ENCODE measurements at regions not wholly inside any gene's neighbourhood (a gene's known extent, or its start where the extent isn't known, plus 50 kb on each side); places are given as distances from the start of the nearest gene placed in this dataset.
A peak's percentile ranks its signal among the peaks of the same experiment; 100 is the strongest.
"Not testable (repeated sequence)": the region's sequence is repeated elsewhere in the genome, so short reads cannot be mapped to it uniquely, and the experiment has no call there.

- not testable (repeated sequence) for H3K27me3 Mint-ChIP-seq; H3K4me3 Mint-ChIP-seq; H3K4me1 Mint-ChIP-seq (ENCODE audit: low read depth); H3K36me3 Mint-ChIP-seq (ENCODE audit: low read depth); H3K27ac Mint-ChIP-seq
- H3K9me3 Mint-ChIP-seq = peaks cover 19% of the 10 kb centered on the region
These were observed 137.8 kb upstream of the ROPN1B start for GRCh38 chr3:125831005-125831750.

- not testable (repeated sequence) for H3K27ac Mint-ChIP-seq; H3K27me3 Mint-ChIP-seq; H3K36me3 Mint-ChIP-seq (ENCODE audit: low read depth); H3K4me3 Mint-ChIP-seq; H3K4me1 Mint-ChIP-seq (ENCODE audit: low read depth); H3K9me3 Mint-ChIP-seq
These were observed 133.4 kb upstream of the ROPN1B start for GRCh38 chr3:125835562-125835961.

- H3K9me3 Mint-ChIP-seq; H3K4me1 Mint-ChIP-seq (ENCODE audit: low read depth); H3K27me3 Mint-ChIP-seq; H3K4me3 Mint-ChIP-seq; H3K36me3 Mint-ChIP-seq (ENCODE audit: low read depth): not testable (repeated sequence)
- peak overlapping the region; percentile 17 for H3K27ac Mint-ChIP-seq
These were observed 132.9 kb upstream of the ROPN1B start for GRCh38 chr3:125836011-125836551.

- H3K4me3 Mint-ChIP-seq; H3K4me1 Mint-ChIP-seq (ENCODE audit: low read depth); H3K27me3 Mint-ChIP-seq; H3K9me3 Mint-ChIP-seq; H3K27ac Mint-ChIP-seq; H3K36me3 Mint-ChIP-seq (ENCODE audit: low read depth): not testable (repeated sequence)
These were observed 132.2 kb upstream of the ROPN1B start for GRCh38 chr3:125836786-125837185.

- Mint-ChIP-seq H3K4me1 (ENCODE audit: low read depth) (peaks cover 14% of the 10 kb centered on the region), H3K27ac (peak overlapping the region; percentile 1)
- not testable (repeated sequence) for H3K4me3 Mint-ChIP-seq; H3K9me3 Mint-ChIP-seq; H3K36me3 Mint-ChIP-seq (ENCODE audit: low read depth); H3K27me3 Mint-ChIP-seq
These were observed 130.1 kb upstream of the ROPN1B start for GRCh38 chr3:125838857-125839256.

- not testable (repeated sequence) for H3K36me3 Mint-ChIP-seq (ENCODE audit: low read depth); H3K9me3 Mint-ChIP-seq; H3K27me3 Mint-ChIP-seq; H3K4me3 Mint-ChIP-seq; H3K27ac Mint-ChIP-seq
- peaks cover 14% of the 10 kb centered on the region for H3K4me1 Mint-ChIP-seq (ENCODE audit: low read depth)
These were observed 128.5 kb upstream of the ROPN1B start for GRCh38 chr3:125840465-125840864.

- not testable (repeated sequence) for H3K4me3 Mint-ChIP-seq; H3K27me3 Mint-ChIP-seq; H3K9me3 Mint-ChIP-seq; H3K4me1 Mint-ChIP-seq (ENCODE audit: low read depth); H3K36me3 Mint-ChIP-seq (ENCODE audit: low read depth); H3K27ac Mint-ChIP-seq
These were observed 121.0 kb upstream of the ROPN1B start for GRCh38 chr3:125847966-125848365.

- not testable (repeated sequence) for H3K9me3 Mint-ChIP-seq; H3K27ac Mint-ChIP-seq; H3K4me1 Mint-ChIP-seq (ENCODE audit: low read depth); H3K36me3 Mint-ChIP-seq (ENCODE audit: low read depth); H3K4me3 Mint-ChIP-seq; H3K27me3 Mint-ChIP-seq
These were observed 114.0 kb upstream of the ROPN1B start for GRCh38 chr3:125855006-125855405.

- H3K27ac Mint-ChIP-seq; H3K9me3 Mint-ChIP-seq; H3K27me3 Mint-ChIP-seq; H3K4me1 Mint-ChIP-seq (ENCODE audit: low read depth); H3K36me3 Mint-ChIP-seq (ENCODE audit: low read depth); H3K4me3 Mint-ChIP-seq: not testable (repeated sequence)
These were observed 108.4 kb upstream of the ROPN1B start for GRCh38 chr3:125860547-125860946.

- H3K27me3 Mint-ChIP-seq; H3K9me3 Mint-ChIP-seq; H3K27ac Mint-ChIP-seq; H3K4me1 Mint-ChIP-seq (ENCODE audit: low read depth); H3K4me3 Mint-ChIP-seq; H3K36me3 Mint-ChIP-seq (ENCODE audit: low read depth): not testable (repeated sequence)
These were observed 106.1 kb upstream of the ROPN1B start for GRCh38 chr3:125862841-125863254.

GRCh38 chr3:125864532-125864931 lies 104.4 kb upstream of the ROPN1B start:
- not testable (repeated sequence) for H3K27ac Mint-ChIP-seq; H3K36me3 Mint-ChIP-seq (ENCODE audit: low read depth); H3K27me3 Mint-ChIP-seq; H3K4me1 Mint-ChIP-seq (ENCODE audit: low read depth); H3K9me3 Mint-ChIP-seq; H3K4me3 Mint-ChIP-seq

- peaks cover 12% of the 10 kb centered on the region for H3K36me3 Mint-ChIP-seq (ENCODE audit: low read depth)
- H3K27ac Mint-ChIP-seq; H3K4me3 Mint-ChIP-seq; H3K27me3 Mint-ChIP-seq; H3K4me1 Mint-ChIP-seq (ENCODE audit: low read depth): not testable (repeated sequence)
- peaks cover 16% of the 10 kb centered on the region for H3K9me3 Mint-ChIP-seq
These were observed 83.0 kb upstream of the ROPN1B start for GRCh38 chr3:125886006-125886405.

GRCh38 chr3:125899181-125899580 lies 69.8 kb upstream of the ROPN1B start:
- H3K4me3 Mint-ChIP-seq; H3K27me3 Mint-ChIP-seq; H3K9me3 Mint-ChIP-seq; H3K36me3 Mint-ChIP-seq (ENCODE audit: low read depth); H3K4me1 Mint-ChIP-seq (ENCODE audit: low read depth); H3K27ac Mint-ChIP-seq: not testable (repeated sequence)

- not testable (repeated sequence) for H3K4me1 Mint-ChIP-seq (ENCODE audit: low read depth); H3K9me3 Mint-ChIP-seq; H3K27ac Mint-ChIP-seq; H3K4me3 Mint-ChIP-seq; H3K27me3 Mint-ChIP-seq; H3K36me3 Mint-ChIP-seq (ENCODE audit: low read depth)
These were observed 67.5 kb upstream of the ROPN1B start for GRCh38 chr3:125901473-125901872.

- not testable (repeated sequence) for H3K27ac Mint-ChIP-seq
These were observed 65.1 kb upstream of the ROPN1B start for GRCh38 chr3:125903780-125904455.

GRCh38 chr3:125907279-125907678 lies 61.7 kb upstream of the ROPN1B start:
- H3K4me3 Mint-ChIP-seq, H3K27me3 Mint-ChIP-seq: not testable (repeated sequence)

More at GRCh38 chr3:125903780-125904455, 65.1 kb upstream of the ROPN1B start:
- not testable (repeated sequence) for H3K4me1 Mint-ChIP-seq (ENCODE audit: low read depth); H3K36me3 Mint-ChIP-seq (ENCODE audit: low read depth); H3K4me3 Mint-ChIP-seq; H3K27me3 Mint-ChIP-seq; H3K9me3 Mint-ChIP-seq

More at GRCh38 chr3:125907279-125907678, 61.7 kb upstream of the ROPN1B start:
- H3K27ac Mint-ChIP-seq; H3K36me3 Mint-ChIP-seq (ENCODE audit: low read depth); H3K9me3 Mint-ChIP-seq; H3K4me1 Mint-ChIP-seq (ENCODE audit: low read depth): not testable (repeated sequence)
